RWPE2 (cell line): ENCODE measurements at regions not wholly inside any gene's neighbourhood (a gene's known extent, or its start where the extent isn't known, plus 50 kb on each side); places are given as distances from the start of the nearest gene placed in this dataset.

Experiments
- ATAC-seq: fragments of 200-7000 bp; cut with Tn5 transposase; 3 replicates; pipeline ENCODE4 v1.9.1; 2021; ENCODE audit warnings: low read depth
- DNase-seq: peaks from one replicate; pipeline ENCODE4 v3.0.0-alpha.2; 2020; ENCODE audit warnings: low spot score
- H3K27ac ChIP-seq: fragments of 450-650 bp; 2 replicates; pipeline ENCODE4 v1.5.1; 2017; ENCODE audit warnings: mild to moderate bottlenecking; ENCODE audit not compliant: poor library complexity, severe bottlenecking
- H3K27me3 ChIP-seq: fragments of 250-450 bp; sonication (Bioruptor Pico); 2 replicates; pipeline ENCODE4 v1.5.1; 2021; ENCODE audit warnings: mild to moderate bottlenecking, moderate library complexity; ENCODE audit not compliant: insufficient read depth, poor library complexity, severe bottlenecking
- H3K36me3 ChIP-seq: fragments of 250-450 bp; sonication (Bioruptor Pico); 2 replicates; pipeline ENCODE4 v1.5.1; 2020; ENCODE audit warnings: low read depth, mild to moderate bottlenecking, moderate library complexity
- H3K4me1 ChIP-seq: fragments of 250-450 bp; sonication (Bioruptor Pico); 2 replicates; pipeline ENCODE4 v1.5.1; 2021; ENCODE audit warnings: mild to moderate bottlenecking, moderate library complexity; ENCODE audit not compliant: insufficient read depth, poor library complexity, severe bottlenecking
- H3K4me3 ChIP-seq: fragments of 250-450 bp; sonication (Bioruptor Pico); 2 replicates; pipeline ENCODE4 v1.5.1; 2021; ENCODE audit warnings: mild to moderate bottlenecking, moderate library complexity; ENCODE audit not compliant: severe bottlenecking
- H3K9me3 ChIP-seq: fragments of 250-450 bp; sonication (Bioruptor Pico); 2 replicates; pipeline ENCODE4 v1.5.1; 2021; ENCODE audit warnings: mild to moderate bottlenecking, moderate library complexity; ENCODE audit not compliant: severe bottlenecking
- TF ChIP-seq, protein P1 (sequence below): fragments of 450-650 bp; IDR thresholded peaks from one replicate; pipeline ENCODE4 v1.5.1; 2017; ENCODE audit warnings: mild to moderate bottlenecking, moderate library complexity; ENCODE audit not compliant: poor library complexity, severe bottlenecking

- H3K36me3 ChIP-seq: peaks cover 65% of the 10 kb centered on the region
- DNase-seq: no peak
- no peak for ATAC-seq
- peaks cover 68% of the 10 kb centered on the region for H3K9me3 ChIP-seq
- no peak overlapping the region for H3K4me3 ChIP-seq
- H3K4me1 ChIP-seq: no peaks in the 10 kb centered on the region
- H3K27me3 ChIP-seq: no peaks in the 10 kb centered on the region
- no peak overlapping the region for H3K27ac ChIP-seq
- TF ChIP-seq, protein P1, sequence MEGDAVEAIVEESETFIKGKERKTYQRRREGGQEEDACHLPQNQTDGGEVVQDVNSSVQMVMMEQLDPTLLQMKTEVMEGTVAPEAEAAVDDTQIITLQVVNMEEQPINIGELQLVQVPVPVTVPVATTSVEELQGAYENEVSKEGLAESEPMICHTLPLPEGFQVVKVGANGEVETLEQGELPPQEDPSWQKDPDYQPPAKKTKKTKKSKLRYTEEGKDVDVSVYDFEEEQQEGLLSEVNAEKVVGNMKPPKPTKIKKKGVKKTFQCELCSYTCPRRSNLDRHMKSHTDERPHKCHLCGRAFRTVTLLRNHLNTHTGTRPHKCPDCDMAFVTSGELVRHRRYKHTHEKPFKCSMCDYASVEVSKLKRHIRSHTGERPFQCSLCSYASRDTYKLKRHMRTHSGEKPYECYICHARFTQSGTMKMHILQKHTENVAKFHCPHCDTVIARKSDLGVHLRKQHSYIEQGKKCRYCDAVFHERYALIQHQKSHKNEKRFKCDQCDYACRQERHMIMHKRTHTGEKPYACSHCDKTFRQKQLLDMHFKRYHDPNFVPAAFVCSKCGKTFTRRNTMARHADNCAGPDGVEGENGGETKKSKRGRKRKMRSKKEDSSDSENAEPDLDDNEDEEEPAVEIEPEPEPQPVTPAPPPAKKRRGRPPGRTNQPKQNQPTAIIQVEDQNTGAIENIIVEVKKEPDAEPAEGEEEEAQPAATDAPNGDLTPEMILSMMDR: no peak
Observed at GRCh38 chr15:25051399-25052154, 96.8 kb downstream of the SNRPN start.

GRCh38 chr15:25052191-25052999 lies 97.6 kb downstream of the SNRPN start:
- ATAC-seq (no peak), DNase-seq (no peak)
- H3K27ac ChIP-seq: no peak overlapping the region
- no peaks in the 10 kb centered on the region for H3K27me3 ChIP-seq
- H3K4me1 ChIP-seq: no peaks in the 10 kb centered on the region
- H3K4me3 ChIP-seq: no peak overlapping the region
- TF ChIP-seq, protein P1: no peak
- H3K36me3 ChIP-seq: peaks cover 66% of the 10 kb centered on the region
- peaks cover 71% of the 10 kb centered on the region for H3K9me3 ChIP-seq

DNA sequence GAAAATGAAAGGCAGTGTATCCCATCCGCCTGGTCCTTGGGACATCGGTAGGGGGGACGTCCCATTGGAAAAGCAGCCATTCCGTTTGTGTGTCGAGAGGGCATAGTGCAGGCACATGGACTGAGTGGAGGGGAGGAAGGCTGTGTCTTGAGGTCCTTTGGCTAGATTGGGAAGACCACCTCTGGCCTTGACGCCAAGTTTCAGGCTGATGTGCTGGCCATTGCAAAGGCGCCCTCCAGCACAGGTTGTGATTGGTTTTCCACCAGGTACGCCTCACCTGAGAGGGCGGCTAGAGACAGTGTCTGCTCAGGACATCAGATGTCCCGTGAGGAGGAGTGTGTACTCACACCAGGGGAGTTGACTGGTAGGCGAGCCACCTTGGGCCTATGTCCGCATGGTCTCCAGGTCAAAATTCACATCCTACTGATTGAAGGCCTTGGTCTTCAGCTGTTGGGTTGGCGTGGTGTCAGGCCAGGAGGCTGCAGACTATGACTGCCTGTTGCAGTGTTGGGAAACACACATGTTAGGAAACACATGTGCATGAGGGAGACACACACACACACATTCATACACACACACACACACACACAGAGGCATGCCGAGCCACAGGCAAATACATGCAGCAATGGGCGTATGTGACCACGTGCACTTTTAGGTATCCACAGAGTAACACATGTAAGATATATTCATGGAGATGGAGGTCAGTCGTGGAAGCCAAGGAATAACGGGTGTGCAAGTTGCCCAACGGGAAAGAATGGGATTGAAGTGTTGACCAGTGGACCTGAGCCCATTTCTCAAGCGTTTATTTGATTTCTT lies 98.4 kb downstream of the SNRPN start:
- Histone ChIP-seq H3K4me1 (no peaks in the 10 kb centered on the region), H3K27ac (no peak overlapping the region), H3K4me3 (no peak overlapping the region), H3K9me3 (peaks cover 68% of the 10 kb centered on the region), H3K27me3 (no peaks in the 10 kb centered on the region), H3K36me3 (peaks cover 66% of the 10 kb centered on the region)
- TF ChIP-seq, protein P1: no peak
- DNase-seq (no peak), ATAC-seq (no peak)

DNA sequence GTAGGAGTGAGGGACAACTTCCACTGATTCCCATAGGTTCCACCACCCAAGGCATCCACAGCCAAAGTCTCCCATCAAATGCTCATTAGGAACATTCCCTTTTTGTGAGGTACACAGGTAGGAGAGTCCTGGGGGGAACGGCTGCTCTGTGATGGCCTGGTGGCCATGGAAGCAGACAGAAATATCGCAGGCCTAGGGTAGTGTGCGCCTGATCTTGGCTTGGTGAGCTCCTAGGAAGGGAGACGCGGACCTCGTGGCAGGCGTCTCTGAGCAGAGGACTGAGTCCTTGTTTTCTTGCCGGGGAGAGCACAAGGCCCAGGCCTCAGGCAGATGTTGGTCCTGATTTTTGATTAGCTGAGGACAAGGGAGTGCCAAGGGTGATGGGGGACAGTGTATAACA lies 99.5 kb downstream of the SNRPN start:
- TF ChIP-seq, protein P1: no peak
- DNase-seq (no peak), ATAC-seq (no peak)
- Histone ChIP-seq H3K27me3 (no peaks in the 10 kb centered on the region), H3K36me3 (peaks cover 73% of the 10 kb centered on the region), H3K4me3 (no peak overlapping the region), H3K9me3 (peaks cover 78% of the 10 kb centered on the region), H3K27ac (no peak overlapping the region), H3K4me1 (no peaks in the 10 kb centered on the region)
